ENCODE measurements at regions not wholly inside any gene's neighbourhood (a gene's known extent, or its start where the extent isn't known, plus 50 kb on each side); places are given as distances from the start of the nearest gene placed in this dataset.
A peak's percentile ranks its signal among the peaks of the same experiment; 100 is the strongest.
"Not testable (repeated sequence)": the region's sequence is repeated elsewhere in the genome, so short reads cannot be mapped to it uniquely, and the experiment has no call there.

DNA sequence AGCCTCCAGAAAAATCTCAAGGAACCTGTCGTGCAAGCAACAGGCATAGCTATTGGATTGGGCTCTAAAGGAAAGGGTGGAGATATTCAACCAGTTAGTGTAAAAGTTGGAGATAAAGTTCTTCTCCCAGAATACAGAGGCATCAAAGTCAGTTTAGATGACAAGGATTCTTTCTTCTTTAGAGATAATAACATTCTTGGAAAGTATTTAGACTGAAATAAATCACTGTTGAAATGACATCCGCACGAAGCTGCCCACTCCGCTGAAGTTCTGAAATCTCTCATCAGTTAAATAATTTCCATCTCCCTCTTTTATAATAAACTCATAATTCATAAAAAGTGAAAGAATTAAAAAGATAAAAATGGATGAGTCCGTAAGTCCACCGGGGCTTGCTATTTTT lies 1354.9 kb upstream of the TMEM132C start:
- no peak for FAIRE-seq
- DNase-seq (ENCODE audit: insufficient read length, low spot score), result no peak
- no peak for TF ChIP-seq POLR2A (IDR thresholded peaks at IDR 0.05; ENCODE audit: low read depth, low read length)

DNA sequence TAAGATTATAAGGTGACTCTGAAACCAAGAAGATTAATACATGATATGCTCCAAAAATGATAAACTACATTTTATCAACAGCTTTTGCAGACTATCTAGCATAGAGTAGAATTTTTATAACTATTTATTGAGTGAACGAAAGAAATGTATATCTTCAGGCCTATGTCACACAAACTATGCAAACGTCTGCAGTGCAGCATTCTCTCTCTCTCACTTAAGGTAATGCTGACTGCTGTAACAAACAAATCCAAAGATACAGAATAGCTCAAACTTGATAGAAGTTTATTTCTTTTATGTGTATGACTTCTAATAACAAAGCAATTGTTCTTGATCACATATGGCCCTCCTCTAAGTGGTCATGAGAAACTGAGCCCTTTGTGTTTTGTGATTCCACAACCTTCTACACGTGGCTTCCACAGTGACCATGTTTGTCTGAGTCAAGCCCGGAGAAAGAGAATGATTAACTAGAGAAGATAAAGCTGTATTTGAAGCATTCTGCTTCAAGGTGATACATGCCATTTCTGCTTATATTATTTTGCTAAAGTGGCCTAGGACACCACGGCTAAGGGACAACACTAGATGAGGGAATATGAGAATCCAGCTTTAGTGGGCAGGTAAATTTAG lies 1352.7 kb upstream of the TMEM132C start:
- DNase-seq (ENCODE audit: insufficient read length, low spot score) (no peak), FAIRE-seq (no peak)

DNA sequence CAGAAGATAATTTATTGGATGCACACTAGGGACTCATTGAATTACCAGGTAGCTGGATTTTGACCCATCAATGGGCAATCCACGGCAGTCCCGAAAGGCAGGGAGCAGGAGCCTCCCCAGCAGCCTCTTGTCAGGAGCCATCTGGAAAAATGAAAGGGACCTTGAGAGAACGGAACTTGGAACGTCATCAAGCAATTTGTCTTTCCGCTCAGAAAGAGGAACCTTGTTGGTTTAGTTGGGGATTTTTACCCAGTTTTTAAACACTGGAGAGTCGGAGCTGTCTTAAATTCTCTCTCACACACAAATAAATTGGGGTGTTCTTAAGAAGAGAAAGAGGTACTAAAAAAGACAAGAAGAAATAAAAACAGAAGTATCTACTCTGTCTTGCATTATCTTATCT lies 1351.7 kb upstream of the TMEM132C start:
- FAIRE-seq, result no peak
- no peak for DNase-seq (ENCODE audit: insufficient read length, low spot score)
- TF ChIP-seq POLR2A (IDR thresholded peaks at IDR 0.05; ENCODE audit: low read depth, low read length), result no peak

More for the DNA sequence above, 1352.7 kb upstream of the TMEM132C start:
- no peak for TF ChIP-seq POLR2A (IDR thresholded peaks at IDR 0.05; ENCODE audit: low read depth, low read length)

DNA sequence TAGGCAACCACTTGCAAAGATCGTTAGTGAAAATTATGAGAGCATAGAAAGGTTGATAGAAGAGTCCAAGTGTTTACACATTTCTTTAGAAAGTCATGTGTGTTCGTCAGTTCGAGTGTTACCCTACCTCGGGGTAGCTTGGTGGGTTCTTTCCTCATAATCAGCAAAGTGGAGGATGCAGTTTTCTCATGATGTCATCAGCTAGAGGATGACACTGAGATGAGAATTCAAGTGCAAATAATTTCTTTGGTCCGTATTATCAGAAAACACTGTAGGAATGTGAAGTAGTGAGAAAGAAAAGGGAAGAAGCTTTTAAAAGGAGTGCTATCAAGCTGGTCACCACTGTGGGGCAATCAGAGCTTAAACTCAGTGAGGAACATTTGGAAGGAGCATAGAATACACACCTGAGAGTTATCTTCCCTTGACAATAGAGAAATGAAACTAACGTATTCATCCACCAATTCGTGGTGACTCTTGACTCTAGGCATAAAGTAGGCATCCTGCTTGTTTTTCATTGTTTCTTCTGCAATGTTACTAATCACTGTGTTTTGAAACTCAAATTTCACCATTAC lies 1340.9 kb upstream of the TMEM132C start:
- DNase-seq (ENCODE audit: insufficient read length, low spot score), result no peak
- FAIRE-seq, result no peak
- no peak for TF ChIP-seq POLR2A (IDR thresholded peaks at IDR 0.05; ENCODE audit: low read depth, low read length)

DNA sequence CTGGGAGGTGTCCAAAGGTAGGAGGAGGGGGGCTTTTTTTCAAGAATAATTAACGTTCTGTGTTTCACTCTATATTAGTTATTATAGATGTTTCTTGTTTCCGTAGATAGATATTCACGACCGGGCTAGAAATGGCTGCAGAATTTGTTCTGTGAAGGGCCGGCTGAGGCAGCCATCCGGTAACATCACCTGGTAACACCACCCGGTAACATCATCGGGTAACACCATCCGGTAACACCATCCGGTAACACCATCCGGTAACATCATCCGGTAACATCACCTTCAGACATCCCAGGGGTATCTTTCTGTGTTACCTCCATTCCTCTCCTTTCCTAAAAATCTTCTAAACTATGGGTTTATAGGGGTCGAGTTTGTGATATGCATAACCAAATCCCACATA lies 1336.7 kb upstream of the TMEM132C start:
- no peak for FAIRE-seq

DNA sequence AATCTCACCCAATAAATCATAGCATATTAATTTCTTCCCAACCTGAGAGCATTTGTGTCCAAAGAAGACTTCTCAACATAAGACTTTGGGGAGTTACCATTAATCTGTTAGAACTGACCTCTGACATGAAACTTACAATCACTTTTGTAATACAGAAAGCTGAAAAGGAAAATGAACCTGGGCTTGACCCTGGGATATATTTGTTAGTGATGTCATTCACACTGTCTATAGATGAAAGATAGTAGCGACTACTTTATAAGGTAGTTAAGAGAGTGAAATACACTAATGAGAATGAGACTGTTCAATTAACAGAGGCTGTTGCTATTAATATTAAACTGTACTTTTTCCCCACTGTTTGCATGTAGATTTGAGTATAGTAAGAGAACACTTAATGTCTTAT lies 1334.8 kb upstream of the TMEM132C start:
- DNase-seq (ENCODE audit: insufficient read length, low spot score) (no peak), FAIRE-seq (no peak)
- TF ChIP-seq POLR2A (IDR thresholded peaks at IDR 0.05; ENCODE audit: low read depth, low read length), result no peak

More for the DNA sequence above, 1336.7 kb upstream of the TMEM132C start:
- no peak for TF ChIP-seq POLR2A (IDR thresholded peaks at IDR 0.05; ENCODE audit: low read depth, low read length)
- DNase-seq (ENCODE audit: insufficient read length, low spot score), result no peak

DNA sequence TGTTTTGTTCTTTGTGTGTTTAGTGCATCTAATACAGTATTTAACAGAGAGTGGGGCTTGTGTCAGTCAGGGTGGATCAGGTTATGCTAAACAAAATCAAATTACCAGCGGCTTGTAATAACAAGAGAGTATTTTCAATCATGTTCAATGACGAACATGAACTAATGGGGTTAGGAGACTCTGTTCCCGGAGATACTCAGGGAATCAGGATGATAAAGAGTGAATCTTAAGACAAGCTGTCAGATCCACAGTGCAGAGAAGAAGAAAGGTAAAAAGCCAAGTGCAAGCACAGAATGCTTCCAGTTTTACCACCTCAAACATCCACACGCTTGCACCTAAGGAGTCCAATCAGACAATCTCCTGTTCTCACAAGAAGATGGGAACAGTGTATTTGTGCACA lies 1331.5 kb upstream of the TMEM132C start:
- DNase-seq (ENCODE audit: insufficient read length, low spot score) (no peak), FAIRE-seq (no peak)
- TF ChIP-seq POLR2A (IDR thresholded peaks at IDR 0.05; ENCODE audit: low read depth, low read length), result no peak

DNA sequence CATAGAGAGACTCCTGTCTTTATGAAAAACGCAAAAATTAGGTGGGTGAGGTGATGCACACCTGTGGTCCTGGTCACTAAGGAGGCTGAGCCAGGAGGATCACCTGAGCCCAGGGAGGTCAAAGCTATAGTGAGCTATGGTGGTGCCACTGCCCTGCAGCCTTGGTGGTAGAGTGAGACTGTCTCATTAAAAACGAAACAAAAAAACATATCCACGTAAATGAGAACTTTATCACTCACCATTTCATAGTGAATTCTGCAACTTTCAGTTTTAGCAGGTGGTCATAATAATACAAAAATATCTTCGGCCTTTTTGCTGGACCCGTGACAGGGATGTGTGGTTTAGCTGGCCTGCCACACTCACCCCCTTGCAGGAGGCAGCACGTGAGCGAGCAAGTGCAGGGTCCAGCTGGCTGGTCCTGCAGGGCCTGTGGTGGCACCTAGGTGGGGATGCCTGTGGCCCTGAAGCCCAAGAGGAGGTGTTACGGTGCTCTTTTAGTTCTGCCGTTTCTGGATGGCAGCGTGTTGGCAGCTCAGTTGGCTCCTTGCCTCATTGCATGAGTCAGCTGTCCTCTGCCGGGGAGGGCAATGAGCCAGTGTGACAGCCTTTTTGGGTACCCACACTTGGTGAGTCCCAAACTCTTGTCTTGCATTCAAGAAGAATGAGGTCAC lies 1330.7 kb upstream of the TMEM132C start:
- DNase-seq (ENCODE audit: insufficient read length, low spot score) (peak; percentile 26), FAIRE-seq (peak; percentile 95)
- TF ChIP-seq POLR2A (IDR thresholded peaks at IDR 0.05; ENCODE audit: low read depth, low read length), result no peak

DNA sequence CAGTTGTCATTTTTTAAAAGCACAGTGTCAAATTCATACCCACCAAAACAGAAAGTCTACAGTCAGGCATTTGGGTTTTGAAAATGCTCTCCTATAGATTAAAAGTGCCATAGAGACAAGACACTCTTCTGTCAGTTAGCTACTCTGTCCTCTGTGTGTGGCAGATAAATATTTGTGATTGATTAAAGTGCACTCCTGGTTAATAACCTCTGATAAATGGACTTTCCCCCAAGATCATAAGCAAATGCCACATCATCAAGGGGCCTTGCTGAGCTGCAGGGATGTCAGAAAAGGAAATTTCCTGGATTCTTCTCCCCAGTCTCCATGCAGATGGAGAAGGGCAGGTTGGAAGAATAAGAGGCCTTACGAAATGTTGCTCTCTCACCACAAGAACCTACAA lies 1329.5 kb upstream of the TMEM132C start:
- FAIRE-seq, result no peak
- DNase-seq (ENCODE audit: insufficient read length, low spot score), result no peak

DNA sequence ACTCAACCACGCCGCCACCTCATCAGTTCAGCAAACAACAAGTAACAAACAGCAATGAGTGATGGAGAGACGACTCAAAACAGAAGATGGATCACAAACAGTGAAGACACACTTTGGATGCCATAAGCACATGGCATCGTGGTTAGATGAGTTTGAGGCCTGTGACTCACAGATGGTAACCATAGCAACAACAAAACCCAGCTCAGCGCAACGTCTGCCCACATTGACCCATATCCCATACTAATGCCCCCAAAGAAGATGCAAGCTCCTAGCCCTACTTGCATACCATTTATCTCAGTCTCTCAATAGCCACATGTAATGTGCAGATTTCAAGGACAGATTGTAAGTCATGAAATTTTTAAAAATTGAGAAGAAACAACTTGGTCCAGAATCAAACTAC lies 1322.3 kb upstream of the TMEM132C start:
- no peak for TF ChIP-seq POLR2A (IDR thresholded peaks at IDR 0.05; ENCODE audit: low read depth, low read length)
- no peak for DNase-seq (ENCODE audit: insufficient read length, low spot score)
- peak; percentile 30 for FAIRE-seq

More for the DNA sequence above, 1329.5 kb upstream of the TMEM132C start:
- TF ChIP-seq POLR2A (IDR thresholded peaks at IDR 0.05; ENCODE audit: low read depth, low read length), result no peak

DNA sequence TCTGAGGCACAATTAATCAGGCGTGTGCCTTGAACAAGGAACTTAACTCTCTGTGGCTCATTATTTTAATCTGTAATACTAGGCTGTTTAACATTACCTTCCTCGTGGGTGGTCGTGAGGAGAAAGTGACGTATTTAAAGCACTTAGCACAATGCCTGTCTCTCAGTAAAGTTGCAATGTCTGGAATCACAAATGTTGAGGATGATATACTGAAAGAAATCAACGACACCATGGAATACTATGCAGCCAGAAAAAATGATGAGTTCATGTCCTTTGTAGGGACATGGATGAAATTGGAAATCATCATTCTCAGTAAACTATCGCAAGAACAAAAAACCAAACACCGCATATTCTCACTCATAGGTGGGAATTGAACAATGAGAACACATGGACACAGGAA lies 1320.0 kb upstream of the TMEM132C start:
- FAIRE-seq; DNase-seq (ENCODE audit: insufficient read length, low spot score): not testable (repeated sequence)

DNA sequence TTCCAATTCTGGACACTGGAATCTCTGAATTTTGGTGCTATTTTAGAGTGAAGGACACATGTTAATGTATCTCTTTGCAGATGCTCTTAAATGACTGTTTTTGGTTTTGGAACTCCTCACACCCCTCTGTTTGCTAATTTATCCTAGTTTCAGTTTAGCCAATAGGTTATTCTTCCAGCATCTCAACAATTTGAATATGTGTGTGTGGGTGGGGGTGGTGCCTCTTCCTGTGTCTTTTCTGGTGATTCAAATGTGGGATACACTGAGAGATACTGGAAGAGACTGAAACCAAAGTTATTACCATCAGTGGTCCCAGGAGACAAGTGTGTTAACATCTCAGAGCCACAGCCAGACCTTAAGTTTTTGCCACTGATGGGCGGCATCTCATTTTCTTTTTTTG lies 1317.4 kb upstream of the TMEM132C start:
- no peak for TF ChIP-seq POLR2A (IDR thresholded peaks at IDR 0.05; ENCODE audit: low read depth, low read length)
- no peak for FAIRE-seq
- DNase-seq (ENCODE audit: insufficient read length, low spot score), result no peak

DNA sequence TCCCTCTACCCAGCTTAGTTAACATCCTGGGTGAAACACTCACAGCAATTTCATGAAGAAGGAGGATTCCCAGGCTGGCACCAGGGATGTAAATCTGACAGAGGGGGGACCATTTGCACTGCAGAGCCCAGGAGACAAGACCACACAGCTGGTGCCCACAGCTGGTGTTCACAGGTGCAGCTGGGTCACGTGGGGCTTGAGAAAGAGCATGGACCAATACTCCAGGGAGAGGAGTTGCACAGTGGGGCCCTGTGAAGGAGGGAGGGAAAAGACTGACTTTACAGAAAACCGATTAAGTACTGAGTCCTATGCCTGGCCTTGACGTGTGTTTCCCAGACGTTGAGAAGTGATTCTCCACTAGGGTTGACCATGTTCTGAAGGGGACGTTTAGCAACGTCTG lies 1316.7 kb upstream of the TMEM132C start:
- no peak for TF ChIP-seq POLR2A (IDR thresholded peaks at IDR 0.05; ENCODE audit: low read depth, low read length)
- no peak for FAIRE-seq
- no peak for DNase-seq (ENCODE audit: insufficient read length, low spot score)

DNA sequence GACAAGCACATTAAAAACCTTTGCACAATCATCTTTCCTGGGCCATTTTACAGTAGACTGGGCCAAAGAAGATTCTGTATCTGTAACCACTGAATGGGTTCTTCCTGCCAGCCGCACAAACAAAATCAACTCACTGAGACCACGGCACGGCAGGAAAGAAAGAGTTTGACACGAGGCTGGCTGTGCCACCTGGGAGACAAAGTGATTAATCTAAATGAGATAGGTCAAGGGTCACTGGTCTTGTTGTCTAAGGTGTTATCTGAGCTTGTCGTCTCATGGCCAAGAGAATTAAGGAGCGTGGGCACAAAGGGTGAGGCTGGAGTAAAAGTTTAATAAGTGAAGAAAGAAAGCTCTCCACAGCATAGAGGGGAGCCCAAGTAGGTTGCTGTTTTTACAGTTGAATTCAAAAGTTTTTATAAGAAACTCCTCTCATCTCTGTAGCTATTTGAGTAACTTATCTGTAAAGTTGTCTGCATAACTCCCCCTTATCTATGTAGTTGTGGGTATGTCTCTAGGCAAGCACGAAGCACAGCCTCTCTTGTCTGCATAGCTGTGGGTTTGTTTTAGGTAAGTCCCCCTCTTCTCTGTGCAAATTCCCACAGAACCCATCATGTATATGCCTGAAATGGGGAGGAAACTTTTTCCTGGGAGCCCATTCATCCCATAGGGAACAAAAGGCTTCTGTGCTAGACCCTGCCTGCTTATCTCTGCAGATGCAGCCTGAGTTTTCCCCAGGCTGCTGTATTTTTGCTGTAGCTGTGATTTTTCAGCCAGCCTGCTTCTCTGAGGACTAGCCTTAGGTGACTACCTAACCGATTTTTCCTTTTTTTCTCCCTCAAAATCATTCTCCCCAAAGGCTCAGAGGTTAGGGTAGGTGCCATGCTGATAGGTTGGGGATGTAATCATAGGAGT lies 1314.6 kb upstream of the TMEM132C start:
- TF ChIP-seq POLR2A (IDR thresholded peaks at IDR 0.05; ENCODE audit: low read depth, low read length), result no peak
- DNase-seq (ENCODE audit: insufficient read length, low spot score), result no peak
- no peak for FAIRE-seq

All from H54 (cell line).